HEK293 (cell line): ENCODE measurements at regions not wholly inside any gene's neighbourhood (a gene's known extent, or its start where the extent isn't known, plus 50 kb on each side); places are given as distances from the start of the nearest gene placed in this dataset.

Source experiments
- CTCF ChIA-PET: fragments of 350-600 bp; formaldehyde crosslinking; extraction: SDS; loops from one replicate; lab custom pipeline; 2021; ENCODE audit warnings: antibody characterized with exemption; lab: Yijun Ruan, JAX
- POLR2A ChIA-PET: fragments of 300-600 bp; formaldehyde crosslinking; extraction: SDS; loops from one replicate; lab custom pipeline; 2020; ENCODE audit warnings: antibody characterized with exemption, inconsistent platforms; lab: Yijun Ruan, JAX
- H3K27ac ChIP-seq: fragments of 200-500 bp; sonication (Bioruptor generic); 2 replicates; pipeline ENCODE4 v1.5.1; 2014; ENCODE audit warnings: low read depth, low read length, control low read depth, inconsistent platforms; ENCODE audit errors: extremely low read depth
- H3K36me3 ChIP-seq, 2 experiments: fragments of 200-500 bp in 1 of 2; sonication (Bioruptor generic) in 1 of 2; 1 replicate in 1 of 2; 2 replicates in 1 of 2; pipeline ENCODE4 v1.5.1; 2014 to 2017; ENCODE audit warnings: inconsistent platforms in 2 of 2, low read length in 2 of 2; ENCODE audit not compliant: control insufficient read depth in 2 of 2, insufficient read depth in 1 of 2
- H3K4me1 ChIP-seq: fragments of 200-500 bp; sonication (Bioruptor generic); 2 replicates; pipeline ENCODE4 v1.5.1; 2014; ENCODE audit warnings: mild to moderate bottlenecking, low read length, inconsistent platforms; ENCODE audit not compliant: control insufficient read depth, insufficient read depth
- H3K4me3 ChIP-seq: 2 replicates; pipeline ENCODE4 v1.5.1; 2011; ENCODE audit warnings: low read depth, mild to moderate bottlenecking, control low read depth, low read length, moderate library complexity
- H3K9me3 ChIP-seq: fragments of 200-500 bp; sonication (Bioruptor generic); 2 replicates; pipeline ENCODE4 v1.5.1; 2014; ENCODE audit warnings: low read depth, low read length, inconsistent platforms; ENCODE audit not compliant: control insufficient read depth, insufficient read depth
- GFI1B ChIP-seq: fragments of 450-650 bp; formaldehyde crosslinking; IDR thresholded peaks from 2 replicates; pipeline ENCODE4 v1.5.1; 2016; ENCODE audit warnings: missing biosample characterization, missing genetic modification characterization
- HOXA7 ChIP-seq: sonication (generic); formaldehyde crosslinking; IDR thresholded peaks from 2 replicates; pipeline ENCODE4 v1.8.1; 2022; ENCODE audit warnings: missing genetic modification reagents, borderline replicate concordance
- KLF16 ChIP-seq: fragments of 450-650 bp; formaldehyde crosslinking; IDR thresholded peaks from 2 replicates; pipeline ENCODE4 v1.5.1; 2017; ENCODE audit warnings: missing biosample characterization, missing genetic modification characterization
- KLF8 ChIP-seq: fragments of 450-650 bp; formaldehyde crosslinking; IDR thresholded peaks from 2 replicates; pipeline ENCODE4 v1.5.1; 2016; ENCODE audit warnings: missing biosample characterization, missing genetic modification characterization
- KLF9 ChIP-seq: fragments of 450-650 bp; formaldehyde crosslinking; IDR thresholded peaks from 2 replicates; pipeline ENCODE4 v1.5.1; 2016; ENCODE audit warnings: missing biosample characterization, missing genetic modification characterization, low read depth
- MEIS1 ChIP-seq: sonication (generic); formaldehyde crosslinking; IDR thresholded peaks from 2 replicates; pipeline ENCODE4 v1.8.1; 2022; ENCODE audit warnings: missing genetic modification reagents, mild to moderate bottlenecking, borderline replicate concordance
- SP7 ChIP-seq: fragments of 450-650 bp; formaldehyde crosslinking; IDR thresholded peaks from 2 replicates; pipeline ENCODE4 v1.5.1; 2016; ENCODE audit warnings: missing biosample characterization, missing genetic modification characterization
- ZBTB7A ChIP-seq: fragments of 450-650 bp; formaldehyde crosslinking; IDR thresholded peaks from 2 replicates; pipeline ENCODE4 v1.5.1; 2016; ENCODE audit warnings: low read depth, missing biosample characterization, missing genetic modification characterization
- ZFP3 ChIP-seq: fragments of 450-650 bp; formaldehyde crosslinking; IDR thresholded peaks from 2 replicates; pipeline ENCODE4 v1.5.1; 2016; ENCODE audit warnings: low read depth, missing biosample characterization, missing genetic modification characterization
- ZNF175 ChIP-seq: fragments of 450-650 bp; formaldehyde crosslinking; IDR thresholded peaks from 2 replicates; pipeline ENCODE4 v1.5.1; 2016; ENCODE audit warnings: missing biosample characterization, missing genetic modification characterization
- ZNF221 ChIP-seq: fragments of 450-650 bp; formaldehyde crosslinking; IDR thresholded peaks from 2 replicates; pipeline ENCODE4 v1.5.1; 2017; ENCODE audit warnings: missing biosample characterization, missing genetic modification characterization, borderline replicate concordance
- ZNF266 ChIP-seq: fragments of 450-650 bp; formaldehyde crosslinking; IDR thresholded peaks from 2 replicates; pipeline ENCODE4 v1.5.1; 2016; ENCODE audit warnings: missing biosample characterization, missing genetic modification characterization, low read depth
- ZNF350 ChIP-seq: fragments of 450-650 bp; formaldehyde crosslinking; IDR thresholded peaks from 2 replicates; pipeline ENCODE4 v1.5.0; 2017; ENCODE audit warnings: missing biosample characterization, mild to moderate bottlenecking, missing genetic modification characterization
- ZNF510 ChIP-seq: fragments of 450-650 bp; formaldehyde crosslinking; IDR thresholded peaks from 2 replicates; pipeline ENCODE4 v1.5.1; 2018; ENCODE audit warnings: mild to moderate bottlenecking, missing genetic modification characterization, missing biosample characterization; ENCODE audit not compliant: insufficient replicate concordance
- ZNF558 ChIP-seq: fragments of 450-650 bp; formaldehyde crosslinking; IDR thresholded peaks from 2 replicates; pipeline ENCODE4 v1.5.1; 2016; ENCODE audit warnings: missing biosample characterization, missing genetic modification characterization
- ZNF560 ChIP-seq: fragments of 450-650 bp; formaldehyde crosslinking; IDR thresholded peaks from 2 replicates; pipeline ENCODE4 v1.5.1; 2017; ENCODE audit warnings: missing biosample characterization, missing genetic modification characterization, borderline replicate concordance
- ZNF658 ChIP-seq: fragments of 450-650 bp; formaldehyde crosslinking; IDR thresholded peaks from 2 replicates; pipeline ENCODE4; 2016; ENCODE audit warnings: missing biosample characterization, missing genetic modification characterization
- ZNF76 ChIP-seq: fragments of 450-650 bp; formaldehyde crosslinking; IDR thresholded peaks from 2 replicates; pipeline ENCODE4; 2016; ENCODE audit warnings: low read depth, missing biosample characterization, missing genetic modification characterization, borderline replicate concordance
- ZNF791 ChIP-seq: fragments of 450-650 bp; formaldehyde crosslinking; IDR thresholded peaks from 2 replicates; pipeline ENCODE4 v1.5.1; 2016; ENCODE audit warnings: missing biosample characterization, missing genetic modification characterization
- ZNF843 ChIP-seq: fragments of 450-650 bp; formaldehyde crosslinking; IDR thresholded peaks from 2 replicates; pipeline ENCODE4 v1.5.1; 2016; ENCODE audit warnings: missing biosample characterization, missing genetic modification characterization
- ZSCAN16 ChIP-seq: fragments of 450-650 bp; formaldehyde crosslinking; IDR thresholded peaks from 2 replicates; pipeline ENCODE4 v1.5.1; 2016; ENCODE audit warnings: missing biosample characterization, missing genetic modification characterization
- TF ChIP-seq, protein P1 (sequence below): fragments of 450-650 bp; formaldehyde crosslinking; IDR thresholded peaks from 2 replicates; pipeline ENCODE4 v1.5.1; 2016; ENCODE audit warnings: missing biosample characterization, missing genetic modification characterization
- TF ChIP-seq, protein P2 (sequence below): fragments of 450-650 bp; formaldehyde crosslinking; IDR thresholded peaks from 2 replicates; pipeline ENCODE4 v1.5.1; 2016; ENCODE audit warnings: missing biosample characterization, missing genetic modification characterization
- TF ChIP-seq, protein P3 (sequence below): fragments of 450-650 bp; formaldehyde crosslinking; IDR thresholded peaks from 2 replicates; pipeline ENCODE4 v1.5.1; 2017; ENCODE audit warnings: missing biosample characterization, missing genetic modification characterization

GRCh38 chr4:20621476-20621875 is 78.8 kb upstream of the PACRGL start (continued):
- TF ChIP-seq, protein P1, sequence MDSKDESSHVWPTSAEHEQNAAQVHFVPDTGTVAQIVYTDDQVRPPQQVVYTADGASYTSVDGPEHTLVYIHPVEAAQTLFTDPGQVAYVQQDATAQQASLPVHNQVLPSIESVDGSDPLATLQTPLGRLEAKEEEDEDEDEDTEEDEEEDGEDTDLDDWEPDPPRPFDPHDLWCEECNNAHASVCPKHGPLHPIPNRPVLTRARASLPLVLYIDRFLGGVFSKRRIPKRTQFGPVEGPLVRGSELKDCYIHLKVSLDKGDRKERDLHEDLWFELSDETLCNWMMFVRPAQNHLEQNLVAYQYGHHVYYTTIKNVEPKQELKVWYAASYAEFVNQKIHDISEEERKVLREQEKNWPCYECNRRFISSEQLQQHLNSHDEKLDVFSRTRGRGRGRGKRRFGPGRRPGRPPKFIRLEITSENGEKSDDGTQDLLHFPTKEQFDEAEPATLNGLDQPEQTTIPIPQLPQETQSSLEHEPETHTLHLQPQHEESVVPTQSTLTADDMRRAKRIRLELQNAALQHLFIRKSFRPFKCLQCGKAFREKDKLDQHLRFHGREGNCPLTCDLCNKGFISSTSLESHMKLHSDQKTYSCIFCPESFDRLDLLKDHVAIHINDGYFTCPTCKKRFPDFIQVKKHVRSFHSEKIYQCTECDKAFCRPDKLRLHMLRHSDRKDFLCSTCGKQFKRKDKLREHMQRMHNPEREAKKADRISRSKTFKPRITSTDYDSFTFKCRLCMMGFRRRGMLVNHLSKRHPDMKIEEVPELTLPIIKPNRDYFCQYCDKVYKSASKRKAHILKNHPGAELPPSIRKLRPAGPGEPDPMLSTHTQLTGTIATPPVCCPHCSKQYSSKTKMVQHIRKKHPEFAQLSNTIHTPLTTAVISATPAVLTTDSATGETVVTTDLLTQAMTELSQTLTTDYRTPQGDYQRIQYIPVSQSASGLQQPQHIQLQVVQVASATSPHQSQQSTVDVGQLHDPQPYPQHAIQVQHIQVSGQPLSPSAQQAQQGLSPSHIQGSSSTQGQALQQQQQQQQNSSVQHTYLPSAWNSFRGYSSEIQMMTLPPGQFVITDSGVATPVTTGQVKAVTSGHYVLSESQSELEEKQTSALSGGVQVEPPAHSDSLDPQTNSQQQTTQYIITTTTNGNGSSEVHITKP: no peak

- H3K4me1 ChIP-seq: no peaks in the 10 kb centered on the region
- peaks cover 0 to 36% of the 10 kb centered on the region in 2 experiments; a peak in 2 of 3 replicates for H3K36me3 ChIP-seq
- POLR2A ChIA-PET: no interaction called here
- H3K27ac ChIP-seq: no peak overlapping the region
- CTCF ChIA-PET: interaction anchor here (0.6 to 1.7 kb wide), 3 partner anchors 11 to 1990 kb away, joined by 3 to 4 read pairs (median 3); no protein-coding TSS in a partner anchor
- H3K9me3 ChIP-seq: no peaks in the 10 kb centered on the region
- H3K4me3 ChIP-seq: no peak overlapping the region
- TF ChIP-seq MEIS1 (CRISPR knock-in tag) (no peak), ZNF76 (tag by site-specific recombination) (no peak), ZFP3 (tag by site-specific recombination) (no peak), ZNF791 (tag by site-specific recombination) (no peak), ZNF350 (tag by site-specific recombination) (no peak), ZNF221 (no peak), ZNF175 (tag by site-specific recombination) (no peak), ZNF560 (no peak), ZSCAN16 (tag by site-specific recombination) (no peak)
- TF ChIP-seq, all 188 proteins: peak for 0
These were observed 77.6 kb upstream of the PACRGL start for GRCh38 chr4:20622701-20623100.

DNA sequence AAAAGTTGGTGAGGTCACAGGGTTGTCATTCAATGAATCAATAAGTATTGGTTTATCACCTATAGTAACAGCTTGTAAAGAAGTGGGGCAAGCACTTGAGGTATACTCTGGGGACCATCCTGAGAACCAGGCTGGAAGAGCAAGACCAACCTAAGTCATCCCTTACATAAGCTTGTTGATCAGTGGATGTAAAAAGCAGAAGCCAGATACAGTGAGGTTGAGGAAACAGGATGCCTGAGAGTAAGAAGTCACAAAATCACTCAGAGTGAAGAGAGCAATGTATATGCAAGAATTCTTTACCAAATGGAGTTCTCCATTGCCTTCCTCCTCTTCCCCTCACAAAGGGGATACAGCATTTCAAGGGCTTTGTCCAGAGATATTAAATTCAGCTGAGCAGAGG is 76.3 kb upstream of the PACRGL start:
- Histone ChIP-seq H3K4me3 (no peak overlapping the region), H3K4me1 (no peaks in the 10 kb centered on the region), H3K9me3 (no peaks in the 10 kb centered on the region), H3K36me3 (peaks cover 0 to 23% of the 10 kb centered on the region in 2 experiments; a peak in 2 of 3 replicates), H3K27ac (no peak overlapping the region)
- POLR2A ChIA-PET: no interaction called here
- CTCF ChIA-PET: interaction anchor here (1.7 kb wide), 1 partner anchor 33 kb away, joined by 4 read pairs; no protein-coding TSS in a partner anchor
- TF ChIP-seq KLF8 (tag by site-specific recombination): no peak
- no peak for TF ChIP-seq ZNF658 (tag by site-specific recombination)
- no peak for TF ChIP-seq ZNF266
- TF ChIP-seq, protein P2, sequence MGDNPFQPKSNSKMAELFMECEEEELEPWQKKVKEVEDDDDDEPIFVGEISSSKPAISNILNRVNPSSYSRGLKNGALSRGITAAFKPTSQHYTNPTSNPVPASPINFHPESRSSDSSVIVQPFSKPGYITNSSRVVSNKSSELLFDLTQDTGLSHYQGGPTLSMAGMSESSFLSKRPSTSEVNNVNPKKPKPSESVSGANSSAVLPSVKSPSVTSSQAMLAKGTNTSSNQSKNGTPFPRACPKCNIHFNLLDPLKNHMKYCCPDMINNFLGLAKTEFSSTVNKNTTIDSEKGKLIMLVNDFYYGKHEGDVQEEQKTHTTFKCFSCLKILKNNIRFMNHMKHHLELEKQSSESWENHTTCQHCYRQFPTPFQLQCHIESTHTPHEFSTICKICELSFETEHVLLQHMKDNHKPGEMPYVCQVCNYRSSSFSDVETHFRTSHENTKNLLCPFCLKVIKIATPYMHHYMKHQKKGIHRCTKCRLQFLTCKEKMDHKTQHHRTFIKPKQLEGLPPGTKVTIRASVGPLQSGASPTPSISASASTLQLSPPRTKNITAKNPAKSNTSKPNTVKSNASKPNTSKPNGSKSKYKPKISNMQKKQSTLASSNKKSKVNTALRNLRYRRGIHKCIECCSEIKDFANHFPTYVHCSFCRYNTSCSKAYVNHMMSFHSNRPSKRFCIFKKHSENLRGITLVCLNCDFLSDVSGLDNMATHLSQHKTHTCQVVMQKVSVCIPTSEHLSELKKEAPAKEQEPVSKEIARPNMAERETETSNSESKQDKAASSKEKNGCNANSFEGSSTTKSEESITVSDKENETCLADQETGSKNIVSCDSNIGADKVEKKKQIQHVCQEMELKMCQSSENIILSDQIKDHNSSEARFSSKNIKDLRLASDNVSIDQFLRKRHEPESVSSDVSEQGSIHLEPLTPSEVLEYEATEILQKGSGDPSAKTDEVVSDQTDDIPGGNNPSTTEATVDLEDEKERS (tag by site-specific recombination): no peak
- no peak for TF ChIP-seq ZNF843 (tag by site-specific recombination)
- no peak for TF ChIP-seq ZSCAN16 (tag by site-specific recombination)
- no peak for TF ChIP-seq ZNF558 (tag by site-specific recombination)
- no peak for TF ChIP-seq KLF16 (tag by site-specific recombination)
- no peak for TF ChIP-seq HOXA7 (CRISPR knock-in tag)
- no peak for TF ChIP-seq ZNF350 (tag by site-specific recombination)
- no peak for TF ChIP-seq GFI1B (tag by site-specific recombination)
- no peak for TF ChIP-seq ZBTB7A (tag by site-specific recombination)
- no peak for TF ChIP-seq SP7 (tag by site-specific recombination)
- TF ChIP-seq KLF9 (tag by site-specific recombination): no peak
- TF ChIP-seq, protein P3, sequence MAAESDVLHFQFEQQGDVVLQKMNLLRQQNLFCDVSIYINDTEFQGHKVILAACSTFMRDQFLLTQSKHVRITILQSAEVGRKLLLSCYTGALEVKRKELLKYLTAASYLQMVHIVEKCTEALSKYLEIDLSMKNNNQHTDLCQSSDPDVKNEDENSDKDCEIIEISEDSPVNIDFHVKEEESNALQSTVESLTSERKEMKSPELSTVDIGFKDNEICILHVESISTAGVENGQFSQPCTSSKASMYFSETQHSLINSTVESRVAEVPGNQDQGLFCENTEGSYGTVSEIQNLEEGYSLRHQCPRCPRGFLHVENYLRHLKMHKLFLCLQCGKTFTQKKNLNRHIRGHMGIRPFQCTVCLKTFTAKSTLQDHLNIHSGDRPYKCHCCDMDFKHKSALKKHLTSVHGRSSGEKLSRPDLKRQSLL (tag by site-specific recombination): no peak
- TF ChIP-seq ZNF510 (tag by site-specific recombination): no peak
